ENCODE measurements at regions not wholly inside any gene's neighbourhood (a gene's known extent, or its start where the extent isn't known, plus 50 kb on each side); places are given as distances from the start of the nearest gene placed in this dataset.

GRCh38 chr20:10954908-10955580, 281.2 kb upstream of the JAG1 start:
- 86 to 94% (median 89%) methylated on average over 3 of the region's 3 CpGs for WGBS, 4 donors
- intact Hi-C loops (cut with DNase I), result no loop called here
- H3K27ac ChIP-seq, result no peak overlapping the region
- DNase-seq (no peak), ATAC-seq (no peak)
- no peaks in the 10 kb centered on the region for H3K36me3 ChIP-seq
- H3K27me3 ChIP-seq, result no peaks in the 10 kb centered on the region
- H3K4me1 ChIP-seq, result peaks cover 0 to 18% (median 3%) of the 10 kb centered on the region in 12 donors
- H3K9me3 ChIP-seq, result no peaks in the 10 kb centered on the region
- TF ChIP-seq, protein P1, sequence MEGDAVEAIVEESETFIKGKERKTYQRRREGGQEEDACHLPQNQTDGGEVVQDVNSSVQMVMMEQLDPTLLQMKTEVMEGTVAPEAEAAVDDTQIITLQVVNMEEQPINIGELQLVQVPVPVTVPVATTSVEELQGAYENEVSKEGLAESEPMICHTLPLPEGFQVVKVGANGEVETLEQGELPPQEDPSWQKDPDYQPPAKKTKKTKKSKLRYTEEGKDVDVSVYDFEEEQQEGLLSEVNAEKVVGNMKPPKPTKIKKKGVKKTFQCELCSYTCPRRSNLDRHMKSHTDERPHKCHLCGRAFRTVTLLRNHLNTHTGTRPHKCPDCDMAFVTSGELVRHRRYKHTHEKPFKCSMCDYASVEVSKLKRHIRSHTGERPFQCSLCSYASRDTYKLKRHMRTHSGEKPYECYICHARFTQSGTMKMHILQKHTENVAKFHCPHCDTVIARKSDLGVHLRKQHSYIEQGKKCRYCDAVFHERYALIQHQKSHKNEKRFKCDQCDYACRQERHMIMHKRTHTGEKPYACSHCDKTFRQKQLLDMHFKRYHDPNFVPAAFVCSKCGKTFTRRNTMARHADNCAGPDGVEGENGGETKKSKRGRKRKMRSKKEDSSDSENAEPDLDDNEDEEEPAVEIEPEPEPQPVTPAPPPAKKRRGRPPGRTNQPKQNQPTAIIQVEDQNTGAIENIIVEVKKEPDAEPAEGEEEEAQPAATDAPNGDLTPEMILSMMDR (IDR thresholded peaks at IDR 0.05), result no peak
- TF ChIP-seq POLR2A (IDR thresholded peaks at IDR 0.05), result no peak
- H3K4me3 ChIP-seq, result no peak overlapping the region

- Histone ChIP-seq H3K27ac (no peak overlapping the region), H3K9me3 (no peaks in the 10 kb centered on the region), H3K36me3 (no peaks in the 10 kb centered on the region), H3K27me3 (no peaks in the 10 kb centered on the region), H3K4me3 (no peak overlapping the region), H3K4me1 (peaks cover 0 to 25% (median 3%) of the 10 kb centered on the region in 12 donors)
- no peak for TF ChIP-seq POLR2A (IDR thresholded peaks at IDR 0.05)
- TF ChIP-seq, protein P1 (IDR thresholded peaks at IDR 0.05), result no peak
- 70 to 76% (median 74%) methylated on average over 3 of the region's 3 CpGs for WGBS, 4 donors
- intact Hi-C loops (cut with DNase I), result no loop called here
- DNase-seq, result no peak
- no peak for ATAC-seq
These were observed 284.5 kb upstream of the JAG1 start for GRCh38 chr20:10958279-10958678.

DNA sequence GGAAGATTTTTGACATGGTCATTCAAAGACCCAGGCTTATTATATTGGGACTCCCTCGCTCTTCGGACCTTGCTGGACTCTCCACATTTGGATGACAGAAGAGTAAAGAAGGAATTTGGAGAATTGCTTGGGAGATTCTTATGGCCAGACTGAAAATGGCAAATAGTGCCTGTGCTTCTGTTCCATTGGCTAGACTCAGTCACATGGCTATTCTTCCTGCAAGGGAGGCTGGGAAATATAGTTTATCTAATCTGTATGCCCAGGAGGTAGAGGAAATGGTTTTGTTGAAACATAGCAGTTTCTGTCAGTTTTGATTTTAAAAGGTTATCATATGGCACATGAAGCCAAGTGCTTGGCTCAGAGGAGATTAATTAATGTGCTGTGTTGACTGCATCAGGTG, 286.6 kb upstream of the JAG1 start:
- intact Hi-C loops (cut with DNase I), result loop anchor here in 4 of 10 donors (5.0 to 10.0 kb wide), 3 partner anchors 98 to 288 kb away; partner anchors contain the start of gene JAG1 (in 4 of the 4)

DNA sequence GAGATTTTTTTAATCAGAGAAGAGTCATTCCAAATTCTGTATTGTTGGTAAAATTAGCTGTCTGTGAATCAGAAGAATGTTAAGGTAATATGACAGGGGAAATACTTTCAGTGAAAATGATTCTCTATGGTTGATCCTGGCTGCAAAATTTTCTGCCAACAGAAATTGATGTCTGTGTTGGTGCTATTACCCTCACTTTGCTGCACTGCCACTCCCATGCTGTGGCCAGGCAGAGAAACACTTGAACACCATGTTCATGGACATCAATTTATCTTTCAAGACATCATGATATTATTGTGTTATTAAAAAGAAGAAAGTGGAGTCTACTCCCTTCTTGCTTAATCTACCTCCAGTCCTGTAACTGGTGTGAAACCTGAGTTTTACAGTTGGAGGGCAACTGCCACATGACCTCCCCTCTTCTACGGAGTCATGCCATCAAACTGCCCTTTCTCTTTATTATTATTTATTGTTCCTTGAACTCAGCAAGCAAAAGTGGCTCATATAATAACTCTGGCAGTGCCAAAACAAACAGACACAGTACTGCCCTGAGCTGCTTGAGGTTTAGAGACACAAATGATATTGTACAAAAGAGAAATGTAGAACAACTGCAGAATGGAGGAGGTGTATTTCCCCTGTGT, 288.0 kb upstream of the JAG1 start:
- WGBS, 4 donors, result 61 to 75% (median 67%) methylated on average over 1 of the region's 1 CpG
- DNase-seq (no peak), ATAC-seq (no peak)
- Histone ChIP-seq H3K27me3 (no peaks in the 10 kb centered on the region), H3K36me3 (no peaks in the 10 kb centered on the region), H3K4me3 (no peak overlapping the region), H3K27ac (no peak overlapping the region), H3K9me3 (no peaks in the 10 kb centered on the region), H3K4me1 (peaks cover 0 to 37% (median 12%) of the 10 kb centered on the region in 12 donors)
- intact Hi-C loops (cut with DNase I), result loop anchor here in 4 of 10 donors (5.0 to 10.0 kb wide), 3 partner anchors 99 to 289 kb away; partner anchors contain the start of gene JAG1 (in 4 of the 4)
- no peak for TF ChIP-seq POLR2A (IDR thresholded peaks at IDR 0.05)
- TF ChIP-seq, protein P1 (IDR thresholded peaks at IDR 0.05), result no peak

More for the DNA sequence above, 286.6 kb upstream of the JAG1 start:
- Histone ChIP-seq H3K4me3 (no peak overlapping the region), H3K36me3 (no peaks in the 10 kb centered on the region), H3K27ac (no peak overlapping the region), H3K4me1 (peaks cover 0 to 30% (median 13%) of the 10 kb centered on the region in 12 donors), H3K27me3 (no peaks in the 10 kb centered on the region), H3K9me3 (no peaks in the 10 kb centered on the region)
- 95 to 100% (median 97%) methylated on average over 2 of the region's 2 CpGs for WGBS, 4 donors
- DNase-seq, result no peak
- no peak for TF ChIP-seq POLR2A (IDR thresholded peaks at IDR 0.05)
- TF ChIP-seq, protein P1 (IDR thresholded peaks at IDR 0.05), result no peak
- no peak for ATAC-seq
